ENCODE measurements at regions not wholly inside any gene's neighbourhood (a gene's known extent, or its start where the extent isn't known, plus 50 kb on each side); places are given as distances from the start of the nearest gene placed in this dataset.

DNA sequence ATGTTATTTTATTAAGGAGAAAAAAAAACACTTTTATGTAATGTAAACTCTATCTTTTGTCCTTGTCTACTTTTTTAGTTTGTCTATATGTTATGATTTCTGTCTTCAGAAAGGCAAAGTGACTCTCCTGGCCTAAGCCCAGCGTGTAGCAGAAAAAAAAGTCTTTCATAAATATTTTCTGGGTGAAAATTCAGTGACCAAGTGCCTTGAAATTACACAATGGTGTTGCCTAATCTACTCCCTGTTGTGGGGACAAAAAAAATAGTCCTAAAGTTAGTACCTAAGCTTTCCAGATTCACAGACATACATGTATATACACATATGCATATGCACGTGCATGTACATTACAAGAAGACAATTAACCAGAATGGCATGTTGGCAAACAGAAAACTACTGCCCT, 1257.8 kb upstream of the SORCS1 start:
- DNase-seq (ENCODE audit: low read depth) = no peak
- no peak overlapping the region for H3K4me3 ChIP-seq (ENCODE audit: low read depth, low read length)
- TF ChIP-seq, protein P1, sequence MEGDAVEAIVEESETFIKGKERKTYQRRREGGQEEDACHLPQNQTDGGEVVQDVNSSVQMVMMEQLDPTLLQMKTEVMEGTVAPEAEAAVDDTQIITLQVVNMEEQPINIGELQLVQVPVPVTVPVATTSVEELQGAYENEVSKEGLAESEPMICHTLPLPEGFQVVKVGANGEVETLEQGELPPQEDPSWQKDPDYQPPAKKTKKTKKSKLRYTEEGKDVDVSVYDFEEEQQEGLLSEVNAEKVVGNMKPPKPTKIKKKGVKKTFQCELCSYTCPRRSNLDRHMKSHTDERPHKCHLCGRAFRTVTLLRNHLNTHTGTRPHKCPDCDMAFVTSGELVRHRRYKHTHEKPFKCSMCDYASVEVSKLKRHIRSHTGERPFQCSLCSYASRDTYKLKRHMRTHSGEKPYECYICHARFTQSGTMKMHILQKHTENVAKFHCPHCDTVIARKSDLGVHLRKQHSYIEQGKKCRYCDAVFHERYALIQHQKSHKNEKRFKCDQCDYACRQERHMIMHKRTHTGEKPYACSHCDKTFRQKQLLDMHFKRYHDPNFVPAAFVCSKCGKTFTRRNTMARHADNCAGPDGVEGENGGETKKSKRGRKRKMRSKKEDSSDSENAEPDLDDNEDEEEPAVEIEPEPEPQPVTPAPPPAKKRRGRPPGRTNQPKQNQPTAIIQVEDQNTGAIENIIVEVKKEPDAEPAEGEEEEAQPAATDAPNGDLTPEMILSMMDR (IDR thresholded peaks at IDR 0.05; ENCODE audit: low read depth, low read length, missing control alignments) = no peak

- no peak overlapping the region for H3K4me3 ChIP-seq (ENCODE audit: low read depth, low read length)
- no peak for DNase-seq (ENCODE audit: low read depth)
- TF ChIP-seq, protein P1 (IDR thresholded peaks at IDR 0.05; ENCODE audit: low read depth, low read length, missing control alignments) = no peak
Observed at GRCh38 chr10:108421266-108421665, 1256.8 kb upstream of the SORCS1 start.

- TF ChIP-seq, protein P1 (IDR thresholded peaks at IDR 0.05; ENCODE audit: low read depth, low read length, missing control alignments) = no peak
- no peak overlapping the region for H3K4me3 ChIP-seq (ENCODE audit: low read depth, low read length)
- DNase-seq (ENCODE audit: low read depth) = no peak
Observed at GRCh38 chr10:108413954-108414353, 1249.4 kb upstream of the SORCS1 start.

- no peak for DNase-seq (ENCODE audit: low read depth)
- no peak overlapping the region for H3K4me3 ChIP-seq (ENCODE audit: low read depth, low read length)
- TF ChIP-seq, protein P1 (IDR thresholded peaks at IDR 0.05; ENCODE audit: low read depth, low read length, missing control alignments) = no peak
Observed at GRCh38 chr10:108412323-108412722, 1247.8 kb upstream of the SORCS1 start.

GRCh38 chr10:108411894-108412293, 1247.4 kb upstream of the SORCS1 start:
- H3K4me3 ChIP-seq (ENCODE audit: low read depth, low read length) = no peak overlapping the region
- no peak for DNase-seq (ENCODE audit: low read depth)
- TF ChIP-seq, protein P1 (IDR thresholded peaks at IDR 0.05; ENCODE audit: low read depth, low read length, missing control alignments) = no peak

- TF ChIP-seq, protein P1 (IDR thresholded peaks at IDR 0.05; ENCODE audit: low read depth, low read length, missing control alignments) = no peak
- H3K4me3 ChIP-seq (ENCODE audit: low read depth, low read length) = no peak overlapping the region
- DNase-seq (ENCODE audit: low read depth) = no peak
Observed at GRCh38 chr10:108411206-108411605, 1246.7 kb upstream of the SORCS1 start.

DNA sequence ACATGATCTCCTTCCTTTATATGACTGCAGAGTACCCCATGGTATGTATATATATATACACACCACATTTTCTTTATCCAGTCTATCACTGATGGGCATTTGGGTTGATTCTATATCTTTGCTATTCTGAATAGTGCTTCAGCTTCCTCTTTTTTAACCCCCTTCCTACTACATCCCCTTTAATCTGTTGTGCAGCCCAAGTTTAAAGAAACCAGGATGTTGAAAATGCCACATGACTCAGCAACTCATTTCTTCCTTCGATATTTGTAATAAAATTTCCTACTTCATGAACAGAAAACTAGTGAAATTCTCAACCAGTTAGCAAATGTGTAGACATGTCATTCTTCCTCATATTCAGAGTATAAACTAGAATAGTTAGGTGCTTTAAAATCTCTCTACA, 1245.7 kb upstream of the SORCS1 start:
- TF ChIP-seq, protein P1 (IDR thresholded peaks at IDR 0.05; ENCODE audit: low read depth, low read length, missing control alignments) = no peak
- no peak overlapping the region for H3K4me3 ChIP-seq (ENCODE audit: low read depth, low read length)
- no peak for DNase-seq (ENCODE audit: low read depth)
